ENCODE measurements at regions not wholly inside any gene's neighbourhood (a gene's known extent, or its start where the extent isn't known, plus 50 kb on each side); places are given as distances from the start of the nearest gene placed in this dataset.

- TF ChIP-seq POLR2A (IDR thresholded peaks at IDR 0.05; ENCODE audit: low read length) (no peak), GATA1 (IDR thresholded peaks at IDR 0.05; ENCODE audit: low read depth, low read length) (no peak)
Measured at GRCh38 chr14:96625426-96625985, 123.3 kb downstream of the PAPOLA start.

Data from erythroblast (primary cell).